ENCODE measurements at regions not wholly inside any gene's neighbourhood (a gene's known extent, or its start where the extent isn't known, plus 50 kb on each side); places are given as distances from the start of the nearest gene placed in this dataset.

DNA sequence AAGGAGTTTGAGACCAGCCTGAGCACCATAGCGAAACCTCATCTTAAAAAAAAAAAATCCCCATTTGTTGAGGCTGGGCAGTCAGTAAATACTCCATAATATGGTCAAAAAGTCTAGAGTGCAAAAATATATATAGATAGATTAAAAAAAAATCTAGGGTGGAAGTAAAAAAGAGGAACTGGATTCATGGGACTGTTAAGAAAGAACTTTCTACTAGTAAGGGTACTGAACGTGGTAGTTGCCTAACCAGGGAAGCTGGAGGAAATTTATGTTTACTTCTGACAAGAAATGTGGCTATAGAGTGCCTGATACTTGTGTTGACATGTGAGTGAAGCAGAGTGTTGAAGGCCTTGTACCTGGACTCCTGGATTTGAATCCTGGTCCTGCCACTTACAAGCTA lies 265.9 kb upstream of the FAM78B start:
- TF ChIP-seq POLR2A (IDR thresholded peaks at IDR 0.05; ENCODE audit: low read depth, low read length) = no peak
- TF ChIP-seq POLR2AphosphoS5 (IDR thresholded peaks at IDR 0.05; ENCODE audit: low read depth, low read length) = no peak
